MM.1S (cell line): ENCODE measurements at regions not wholly inside any gene's neighbourhood (a gene's known extent, or its start where the extent isn't known, plus 50 kb on each side); places are given as distances from the start of the nearest gene placed in this dataset.
"Not testable (repeated sequence)": the region's sequence is repeated elsewhere in the genome, so short reads cannot be mapped to it uniquely, and the experiment has no call there.

Source experiments
- DNase-seq: peaks from one replicate; pipeline ENCODE4 v3.0.0-alpha.2; 2015
- H2AFZ ChIP-seq: fragments of 300-600 bp; sonication (generic); 2 replicates; pipeline ENCODE4 v1.6.0; 2016; ENCODE audit warnings: antibody characterized with exemption, low read length
- H3F3A ChIP-seq: fragments of 300-600 bp; sonication (generic); 2 replicates; pipeline ENCODE4 v1.6.1; 2016; ENCODE audit warnings: mild to moderate bottlenecking, antibody characterized with exemption, low read length, moderate library complexity, mixed read lengths; ENCODE audit not compliant: insufficient read depth
- H3K27ac ChIP-seq: fragments of 300-600 bp; sonication (generic); 2 replicates; pipeline ENCODE4 v1.5.1; 2016; ENCODE audit warnings: mild to moderate bottlenecking, low read length
- H3K27me3 ChIP-seq: fragments of 300-600 bp; sonication (generic); replicated peaks from 2 replicates; pipeline ENCODE4 v1.6.0; 2016; ENCODE audit warnings: low read length; ENCODE audit not compliant: insufficient read depth
- H3K36me3 ChIP-seq: fragments of 300-600 bp; sonication (generic); replicated peaks from 2 replicates; pipeline ENCODE4 v1.6.1; 2016; ENCODE audit warnings: mild to moderate bottlenecking, low read length, mixed read lengths; ENCODE audit not compliant: insufficient read depth
- H3K4me1 ChIP-seq: fragments of 300-600 bp; sonication (generic); 2 replicates; pipeline ENCODE4 v1.6.1; 2016; ENCODE audit warnings: low read length, mixed read lengths
- H3K4me2 ChIP-seq: fragments of 300-600 bp; sonication (generic); 2 replicates; pipeline ENCODE4 v1.6.0; 2016; ENCODE audit warnings: low read depth, low read length
- H3K4me3 ChIP-seq: fragments of 300-600 bp; sonication (generic); 2 replicates; pipeline ENCODE4 v1.5.1; 2016; ENCODE audit warnings: low read length, mixed read lengths
- H3K79me2 ChIP-seq: fragments of 300-600 bp; sonication (generic); 2 replicates; pipeline ENCODE4 v1.6.1; 2016; ENCODE audit warnings: mixed run types, low read length, mixed read lengths
- H3K9ac ChIP-seq: fragments of 300-600 bp; sonication (generic); 2 replicates; pipeline ENCODE4 v1.6.1; 2016; ENCODE audit warnings: low read length, mixed read lengths
- H3K9me2 ChIP-seq: fragments of 300-600 bp; sonication (generic); replicated peaks from 2 replicates; pipeline ENCODE4 v1.6.1; 2016; ENCODE audit warnings: mild to moderate bottlenecking, low read length, mixed read lengths; ENCODE audit not compliant: insufficient read depth
- H3K9me3 ChIP-seq: fragments of 300-600 bp; sonication (generic); replicated peaks from 2 replicates; pipeline ENCODE4 v1.6.1; 2016; ENCODE audit warnings: mild to moderate bottlenecking, low read length, mixed read lengths; ENCODE audit not compliant: insufficient read depth
- H4K20me1 ChIP-seq: fragments of 300-600 bp; sonication (generic); 2 replicates; pipeline ENCODE4 v1.6.1; 2016; ENCODE audit warnings: mild to moderate bottlenecking, low read length, moderate library complexity, mixed read lengths; ENCODE audit not compliant: insufficient read depth
- CTCF ChIP-seq: fragments of 300-600 bp; sonication (generic); IDR thresholded peaks from 2 replicates; pipeline ENCODE4 v1.5.1; 2016; ENCODE audit warnings: antibody characterized with exemption, low read length, mixed read lengths
- EZH2 ChIP-seq: fragments of 300-600 bp; sonication (generic); optimal IDR thresholded peaks from 2 replicates; pipeline ENCODE3; 2017; ENCODE audit warnings: low read depth, mild to moderate bottlenecking, antibody characterized with exemption, low read length, mixed read lengths
- EZH2phosphoT487 ChIP-seq: fragments of 300-600 bp; sonication (generic); IDR thresholded peaks from 2 replicates; pipeline ENCODE4 v1.6.1; 2018; ENCODE audit warnings: antibody characterized with exemption, low read length

- Histone ChIP-seq H3K27me3 (no peaks in the 10 kb centered on the region), H4K20me1 (no peaks in the 10 kb centered on the region), H3K9me3 (no peaks in the 10 kb centered on the region), H3K4me3 (no peak overlapping the region), H3K9me2 (no peaks in the 10 kb centered on the region), H3F3A (no peaks in the 10 kb centered on the region), H3K4me1 (peaks cover 4% of the 10 kb centered on the region), H3K36me3 (no peaks in the 10 kb centered on the region), H3K27ac (no peak overlapping the region), H3K4me2 (no peak overlapping the region), H3K79me2 (no peaks in the 10 kb centered on the region), H2AFZ (no peak overlapping the region), H3K9ac (no peak overlapping the region)
- no peak for TF ChIP-seq EZH2
- TF ChIP-seq EZH2phosphoT487, result no peak
- no peak for TF ChIP-seq CTCF
- no peak for DNase-seq
Observed at GRCh38 chr4:29085748-29086147, 1634.4 kb upstream of the PCDH7 start.

- Histone ChIP-seq H3K9me2 (no peaks in the 10 kb centered on the region), H3K79me2 (no peaks in the 10 kb centered on the region), H3K9me3 (no peaks in the 10 kb centered on the region), H3K9ac (no peak overlapping the region), H4K20me1 (no peaks in the 10 kb centered on the region), H2AFZ (no peak overlapping the region), H3F3A (no peaks in the 10 kb centered on the region), H3K4me1 (no peaks in the 10 kb centered on the region), H3K36me3 (no peaks in the 10 kb centered on the region), H3K27me3 (no peaks in the 10 kb centered on the region), H3K4me3 (no peak overlapping the region), H3K4me2 (no peak overlapping the region), H3K27ac (no peak overlapping the region)
- TF ChIP-seq EZH2phosphoT487, result no peak
- TF ChIP-seq EZH2, result no peak
- TF ChIP-seq CTCF, result no peak
- DNase-seq, result no peak
Observed at GRCh38 chr4:29104694-29105093, 1615.5 kb upstream of the PCDH7 start.

GRCh38 chr4:29113960-29114359 lies 1606.2 kb upstream of the PCDH7 start:
- no peaks in the 10 kb centered on the region for H3F3A ChIP-seq
- H3K9ac ChIP-seq, result no peak overlapping the region
- H3K27me3 ChIP-seq, result no peaks in the 10 kb centered on the region
- H3K4me2 ChIP-seq, result no peak overlapping the region
- no peak overlapping the region for H3K27ac ChIP-seq
- H2AFZ ChIP-seq, result no peak overlapping the region
- TF ChIP-seq EZH2 (no peak), EZH2phosphoT487 (no peak), CTCF (no peak)
- no peaks in the 10 kb centered on the region for H3K36me3 ChIP-seq
- no peak overlapping the region for H3K4me3 ChIP-seq
- no peaks in the 10 kb centered on the region for H3K9me3 ChIP-seq
- H4K20me1 ChIP-seq, result no peaks in the 10 kb centered on the region
- DNase-seq, result no peak
- H3K79me2 ChIP-seq, result no peaks in the 10 kb centered on the region
- no peaks in the 10 kb centered on the region for H3K4me1 ChIP-seq
- H3K9me2 ChIP-seq, result no peaks in the 10 kb centered on the region

- H4K20me1 ChIP-seq, H3K9me2 ChIP-seq, H2AFZ ChIP-seq, H3K9me3 ChIP-seq, H3K36me3 ChIP-seq, H3K27me3 ChIP-seq, H3K27ac ChIP-seq, H3K4me1 ChIP-seq, H3K79me2 ChIP-seq, H3F3A ChIP-seq, H3K9ac ChIP-seq, H3K4me3 ChIP-seq, DNase-seq, H3K4me2 ChIP-seq: not testable (repeated sequence)
Observed at GRCh38 chr4:29117231-29117722, 1602.9 kb upstream of the PCDH7 start.
